CD14-positive monocyte (primary cell): ENCODE measurements at regions not wholly inside any gene's neighbourhood (a gene's known extent, or its start where the extent isn't known, plus 50 kb on each side); places are given as distances from the start of the nearest gene placed in this dataset.

Experiments
- DNase-seq, 3 donors: peaks; one replicate each; pipeline ENCODE4 v3.0.0-alpha.2; 2011 to 2022
- H2AFZ ChIP-seq: 2 replicates; pipeline ENCODE4 v1.6.0; 2012; ENCODE audit warnings: mild to moderate bottlenecking, low read depth, low read length, inconsistent platforms; ENCODE audit not compliant: insufficient read depth, poor library complexity, severe bottlenecking
- H3K27ac ChIP-seq, 2 donors: 1 replicate in 1 of 2; 2 replicates in 1 of 2; pipeline ENCODE4 v1.5.1; 2012 to 2013; ENCODE audit warnings: low read length in 2 of 2, control low read depth in 1 of 2, inconsistent platforms in 1 of 2, low read depth in 1 of 2, mild to moderate bottlenecking in 1 of 2
- H3K27me3 ChIP-seq, 2 donors: one replicate each; pipeline versions ENCODE4 v1.6.0 to v1.6.1; 2011 to 2013; ENCODE audit warnings: low read length in 2 of 2; ENCODE audit not compliant: control insufficient read depth in 2 of 2, insufficient read depth in 2 of 2
- H3K36me3 ChIP-seq, 2 donors: replicated peaks in 1 of 2; 1 replicate in 1 of 2; 2 replicates in 1 of 2; pipeline versions ENCODE4 v1.5.1 to v1.6.1; 2012 to 2013; ENCODE audit warnings: low read length in 2 of 2, control low read depth in 1 of 2, inconsistent platforms in 1 of 2, mild to moderate bottlenecking in 1 of 2; ENCODE audit not compliant: insufficient read depth in 2 of 2, control insufficient read depth in 1 of 2
- H3K4me1 ChIP-seq, 2 donors: 1 replicate in 1 of 2; 2 replicates in 1 of 2; pipeline versions ENCODE4 v1.5.1 to v1.6.1; 2012 to 2013; ENCODE audit warnings: low read length in 2 of 2, control low read depth in 1 of 2, inconsistent platforms in 1 of 2, mild to moderate bottlenecking in 1 of 2, moderate library complexity in 1 of 2; ENCODE audit not compliant: insufficient read depth in 2 of 2, control insufficient read depth in 1 of 2
- H3K4me2 ChIP-seq: replicated peaks from 2 replicates; pipeline ENCODE3; 2012; ENCODE audit warnings: low read length, moderate library complexity, mild to moderate bottlenecking; ENCODE audit not compliant: poor library complexity, severe bottlenecking; ENCODE audit errors: extremely low read depth
- H3K4me3 ChIP-seq, 3 experiments: fragments of 200-600 bp in 1 of 3; sonication (generic) in 1 of 3; replicated peaks in 1 of 3; 1 replicate in 2 of 3; 2 replicates in 1 of 3; pipeline ENCODE4 v1.5.1; 2011 to 2013; ENCODE audit warnings: low read length in 3 of 3, mild to moderate bottlenecking in 3 of 3, control low read depth in 2 of 3, low read depth in 2 of 3, inconsistent platforms in 1 of 3, moderate library complexity in 1 of 3
- H3K79me2 ChIP-seq: 2 replicates; pipeline ENCODE4 v1.6.0; 2012; ENCODE audit warnings: mild to moderate bottlenecking, control low read depth, inconsistent platforms, low read length, moderate library complexity; ENCODE audit not compliant: insufficient read depth
- H3K9ac ChIP-seq: 2 replicates; pipeline ENCODE4 v1.6.0; 2017; ENCODE audit warnings: low read length, mild to moderate bottlenecking; ENCODE audit not compliant: insufficient read depth, poor library complexity, severe bottlenecking
- H3K9me3 ChIP-seq, 2 donors: replicated peaks in 1 of 2; 1 replicate in 1 of 2; 2 replicates in 1 of 2; pipeline versions ENCODE4 v1.5.1 to v1.6.1; 2012 to 2013; ENCODE audit warnings: low read length in 2 of 2, control low read depth in 1 of 2; ENCODE audit not compliant: control insufficient read depth in 1 of 2, insufficient read depth in 1 of 2
- H4K20me1 ChIP-seq: 2 replicates; pipeline ENCODE4 v1.6.0; 2012; ENCODE audit warnings: mild to moderate bottlenecking, low read length, control low read depth, moderate library complexity; ENCODE audit not compliant: insufficient read depth
- H3K27ac Mint-ChIP-seq, 7 donors: one replicate each; pipeline ENCODE4 v1.8.0; 2020; ENCODE audit warnings: mild to moderate bottlenecking in 7 of 7, mixed read lengths in 7 of 7, moderate library complexity in 6 of 7, inconsistent platforms in 2 of 7
- H3K27me3 Mint-ChIP-seq, 3 donors: one replicate each; pipeline ENCODE4 v1.8.0; 2021 to 2022; ENCODE audit warnings: low read depth in 3 of 3, mild to moderate bottlenecking in 3 of 3, mixed read lengths in 3 of 3, moderate library complexity in 3 of 3, inconsistent platforms in 1 of 3
- H3K36me3 Mint-ChIP-seq, 2 donors: one replicate each; pipeline ENCODE4 v1.8.0; 2020; ENCODE audit warnings: mixed read lengths in 2 of 2, inconsistent platforms in 1 of 2, mild to moderate bottlenecking in 1 of 2
- H3K4me1 Mint-ChIP-seq: one replicate; pipeline ENCODE4 v1.8.0; 2020; ENCODE audit warnings: mild to moderate bottlenecking, mixed read lengths
- H3K4me3 Mint-ChIP-seq, 2 donors: one replicate each; pipeline ENCODE4 v1.8.0; 2020; ENCODE audit warnings: mild to moderate bottlenecking in 2 of 2, mixed read lengths in 2 of 2, moderate library complexity in 1 of 2
- H3K9me3 Mint-ChIP-seq, 7 donors: one replicate each; pipeline ENCODE4 v1.8.0; 2020 to 2022; ENCODE audit warnings: mixed read lengths in 7 of 7, mild to moderate bottlenecking in 6 of 7, moderate library complexity in 6 of 7, inconsistent platforms in 2 of 7
- WGBS: methylation state at CpG from one replicate; pipeline ENCODE4 v1.1.5; 2013; ENCODE audit warnings: missing lambda C conversion rate; ENCODE audit not compliant: insufficient coverage; 5-methylcytosine and 5-hydroxymethylcytosine counted together
- intact Hi-C, 2 donors: fragments of 100-400 bp; cut with micrococcal nuclease; formaldehyde crosslinking; loops; one replicate each; pipeline versions ENCODE4 v1.15.0 to v1.15.1; 2023
- TF ChIP-seq, protein P1 (sequence below): fragments of 200-600 bp; IDR thresholded peaks from one replicate; pipeline ENCODE4 v1.8.0; 2022; ENCODE audit warnings: antibody characterized with exemption, mild to moderate bottlenecking

DNA sequence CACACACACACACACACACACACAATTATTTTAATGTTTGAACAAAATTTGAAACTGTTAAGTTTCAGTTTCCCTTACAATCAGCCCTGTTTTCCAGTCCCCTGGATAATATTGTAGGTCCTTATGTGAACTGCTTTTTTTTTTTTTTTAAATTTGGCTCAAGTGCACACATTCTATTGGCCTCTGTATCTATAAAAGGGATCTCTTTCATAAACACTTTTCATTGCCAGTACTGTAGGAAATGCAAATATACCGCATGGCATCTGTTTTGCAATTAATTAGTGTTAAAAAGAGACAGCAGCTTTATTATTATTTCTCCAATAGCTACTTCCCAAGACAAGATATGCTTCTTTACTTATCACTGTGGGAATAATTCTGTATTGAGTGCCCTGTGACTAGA lies 738.7 kb downstream of the EPHA4 start:
- no CpG with 5 or more reads among the region's 1 CpG for WGBS
- no peaks in the 10 kb centered on the region for H3K4me1 ChIP-seq

DNA sequence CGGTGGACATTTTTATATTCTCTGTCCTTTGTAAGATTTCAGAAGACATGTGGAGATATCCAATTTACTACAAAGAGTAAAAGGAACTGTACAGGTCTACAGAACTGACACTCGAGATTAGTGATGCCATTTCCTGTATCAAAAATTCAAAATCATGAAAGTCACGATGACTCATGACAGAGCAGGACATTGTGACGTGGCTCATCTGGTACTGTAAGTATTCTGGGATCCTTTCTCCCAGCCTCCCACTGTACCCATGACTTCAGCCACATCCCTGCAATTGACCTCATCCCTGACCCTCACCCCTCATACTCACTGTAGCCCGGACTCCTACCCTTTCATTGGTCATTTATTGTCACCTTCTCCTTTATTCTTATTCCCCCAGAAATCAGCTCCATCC lies 736.5 kb downstream of the EPHA4 start:
- WGBS, result 51% methylated on average over 3 of the region's 5 CpGs
- no peaks in the 10 kb centered on the region for H4K20me1 ChIP-seq
- no peaks in the 10 kb centered on the region for H3K27me3 ChIP-seq
- no peak overlapping the region for H2AFZ ChIP-seq
- Mint-ChIP-seq H3K9me3 (peaks cover 0 to 5% (median 2%) of the 10 kb centered on the region in 7 donors), H3K4me3 (no peak overlapping the region), H3K4me1 (no peaks in the 10 kb centered on the region), H3K36me3 (no peaks in the 10 kb centered on the region), H3K27ac (no peak overlapping the region), H3K27me3 (no peaks in the 10 kb centered on the region)
- TF ChIP-seq, protein P1, sequence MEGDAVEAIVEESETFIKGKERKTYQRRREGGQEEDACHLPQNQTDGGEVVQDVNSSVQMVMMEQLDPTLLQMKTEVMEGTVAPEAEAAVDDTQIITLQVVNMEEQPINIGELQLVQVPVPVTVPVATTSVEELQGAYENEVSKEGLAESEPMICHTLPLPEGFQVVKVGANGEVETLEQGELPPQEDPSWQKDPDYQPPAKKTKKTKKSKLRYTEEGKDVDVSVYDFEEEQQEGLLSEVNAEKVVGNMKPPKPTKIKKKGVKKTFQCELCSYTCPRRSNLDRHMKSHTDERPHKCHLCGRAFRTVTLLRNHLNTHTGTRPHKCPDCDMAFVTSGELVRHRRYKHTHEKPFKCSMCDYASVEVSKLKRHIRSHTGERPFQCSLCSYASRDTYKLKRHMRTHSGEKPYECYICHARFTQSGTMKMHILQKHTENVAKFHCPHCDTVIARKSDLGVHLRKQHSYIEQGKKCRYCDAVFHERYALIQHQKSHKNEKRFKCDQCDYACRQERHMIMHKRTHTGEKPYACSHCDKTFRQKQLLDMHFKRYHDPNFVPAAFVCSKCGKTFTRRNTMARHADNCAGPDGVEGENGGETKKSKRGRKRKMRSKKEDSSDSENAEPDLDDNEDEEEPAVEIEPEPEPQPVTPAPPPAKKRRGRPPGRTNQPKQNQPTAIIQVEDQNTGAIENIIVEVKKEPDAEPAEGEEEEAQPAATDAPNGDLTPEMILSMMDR, result no peak
- intact Hi-C loops, result no loop called here
- no peaks in the 10 kb centered on the region for H3K36me3 ChIP-seq
- H3K4me3 ChIP-seq, result no peak overlapping the region
- no peak overlapping the region for H3K27ac ChIP-seq
- H3K79me2 ChIP-seq, result no peaks in the 10 kb centered on the region
- H3K9ac ChIP-seq, result no peak overlapping the region
- H3K4me1 ChIP-seq, result no peaks in the 10 kb centered on the region
- no peaks in the 10 kb centered on the region for H3K9me3 ChIP-seq
- no peak for DNase-seq
- H3K4me2 ChIP-seq, result no peak overlapping the region

More for the DNA sequence above, 738.7 kb downstream of the EPHA4 start:
- Mint-ChIP-seq H3K4me3 (no peak overlapping the region), H3K4me1 (no peaks in the 10 kb centered on the region), H3K9me3 (peaks cover 1 to 5% (median 2%) of the 10 kb centered on the region in 7 donors), H3K36me3 (no peaks in the 10 kb centered on the region), H3K27ac (no peak overlapping the region), H3K27me3 (peaks cover 0 to 2% (median 0%) of the 10 kb centered on the region in 3 donors)
- no peak overlapping the region for H3K27ac ChIP-seq
- H3K27me3 ChIP-seq, result no peaks in the 10 kb centered on the region
- intact Hi-C loops, result no loop called here
- H3K9me3 ChIP-seq, result no peaks in the 10 kb centered on the region
- no peaks in the 10 kb centered on the region for H3K79me2 ChIP-seq
- no peaks in the 10 kb centered on the region for H4K20me1 ChIP-seq
- no peak overlapping the region for H3K4me2 ChIP-seq
- H2AFZ ChIP-seq, result no peak overlapping the region
- TF ChIP-seq, protein P1, result no peak
- H3K36me3 ChIP-seq, result no peaks in the 10 kb centered on the region
- DNase-seq, result no peak
- H3K4me3 ChIP-seq, result no peak overlapping the region
- H3K9ac ChIP-seq, result no peak overlapping the region
